H1 (cell line): ENCODE measurements at regions not wholly inside any gene's neighbourhood (a gene's known extent, or its start where the extent isn't known, plus 50 kb on each side); places are given as distances from the start of the nearest gene placed in this dataset.

Source experiments
- ASH2L ChIP-seq: fragments of 200-600, 300-600 bp; sonication (generic); IDR thresholded peaks from one replicate; pipeline ENCODE4 v1.7.1; 2017; ENCODE audit warnings: low read length
- BACH1 ChIP-seq: IDR thresholded peaks from 2 replicates; pipeline ENCODE4 v1.6.1; 2012; ENCODE audit warnings: low read length, improper control_type of control experiment
- CHD2 ChIP-seq: IDR thresholded peaks from 2 replicates; pipeline ENCODE4 v1.6.1; 2012; ENCODE audit warnings: low read length, improper control_type of control experiment

GRCh38 chrX:125791787-125792186, 374.3 kb downstream of the DCAF12L2 start (continued):
- TF ChIP-seq ASH2L (no peak), BACH1 (no peak), CHD2 (no peak)
